ENCODE measurements at regions not wholly inside any gene's neighbourhood (a gene's known extent, or its start where the extent isn't known, plus 50 kb on each side); places are given as distances from the start of the nearest gene placed in this dataset.

DNA sequence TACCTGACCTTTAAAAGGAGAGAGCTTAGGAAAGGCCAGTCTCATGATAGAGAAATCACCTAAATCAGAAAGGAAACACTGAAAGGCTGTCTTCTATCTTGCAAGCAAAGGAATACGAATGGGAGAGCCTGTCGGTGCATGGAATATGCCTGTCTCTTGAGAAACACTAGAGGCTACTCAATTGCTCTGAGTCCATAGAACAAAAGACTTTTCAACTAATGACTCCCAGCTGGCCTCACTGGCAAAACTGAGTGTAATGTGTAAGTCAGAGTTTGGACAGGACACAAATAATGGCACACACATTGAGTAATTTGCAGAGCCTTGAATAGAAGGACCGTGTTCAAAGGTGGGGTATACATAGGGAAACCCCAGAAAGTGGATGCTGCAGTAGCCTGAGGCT lies 171.0 kb upstream of the ARHGAP20 start:
- TF ChIP-seq EZH2 (optimal IDR thresholded peaks at IDR 0.05; ENCODE audit: low read depth, low read length), result no peak
- TF ChIP-seq, protein P1, sequence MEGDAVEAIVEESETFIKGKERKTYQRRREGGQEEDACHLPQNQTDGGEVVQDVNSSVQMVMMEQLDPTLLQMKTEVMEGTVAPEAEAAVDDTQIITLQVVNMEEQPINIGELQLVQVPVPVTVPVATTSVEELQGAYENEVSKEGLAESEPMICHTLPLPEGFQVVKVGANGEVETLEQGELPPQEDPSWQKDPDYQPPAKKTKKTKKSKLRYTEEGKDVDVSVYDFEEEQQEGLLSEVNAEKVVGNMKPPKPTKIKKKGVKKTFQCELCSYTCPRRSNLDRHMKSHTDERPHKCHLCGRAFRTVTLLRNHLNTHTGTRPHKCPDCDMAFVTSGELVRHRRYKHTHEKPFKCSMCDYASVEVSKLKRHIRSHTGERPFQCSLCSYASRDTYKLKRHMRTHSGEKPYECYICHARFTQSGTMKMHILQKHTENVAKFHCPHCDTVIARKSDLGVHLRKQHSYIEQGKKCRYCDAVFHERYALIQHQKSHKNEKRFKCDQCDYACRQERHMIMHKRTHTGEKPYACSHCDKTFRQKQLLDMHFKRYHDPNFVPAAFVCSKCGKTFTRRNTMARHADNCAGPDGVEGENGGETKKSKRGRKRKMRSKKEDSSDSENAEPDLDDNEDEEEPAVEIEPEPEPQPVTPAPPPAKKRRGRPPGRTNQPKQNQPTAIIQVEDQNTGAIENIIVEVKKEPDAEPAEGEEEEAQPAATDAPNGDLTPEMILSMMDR (IDR thresholded peaks at IDR 0.05; ENCODE audit: low read length), result no peak
- TF ChIP-seq EZH2phosphoT487 (IDR thresholded peaks at IDR 0.05; ENCODE audit: low read length), result no peak

All from MM.1S (cell line).